CD4-positive, alpha-beta T cell (primary cell): ENCODE measurements at regions not wholly inside any gene's neighbourhood (a gene's known extent, or its start where the extent isn't known, plus 50 kb on each side); places are given as distances from the start of the nearest gene placed in this dataset.

Source experiments
- ATAC-seq: fragments of 200-7000 bp; cut with Tn5 transposase; one replicate; pipeline ENCODE4 v1.10.0; 2022; ENCODE audit warnings: mild to moderate bottlenecking; ENCODE audit not compliant: poor library complexity
- CTCF ChIA-PET: fragments of 350-600 bp; sonication (Branson Sonifier 250); formaldehyde crosslinking; loops from one replicate; lab custom pipeline; 2021; ENCODE audit warnings: antibody characterized with exemption, inconsistent platforms; lab: Charles Lee
- POLR2A ChIA-PET: fragments of 350-600 bp; sonication (Branson Sonifier 250); formaldehyde crosslinking; loops from one replicate; lab custom pipeline; 2021; ENCODE audit warnings: antibody characterized with exemption, inconsistent platforms; lab: Charles Lee
- DNase-seq, 14 experiments: peaks; one replicate each; pipeline ENCODE4 v3.0.0-alpha.2; 2013 to 2020; ENCODE audit warnings: mixed read lengths in 2 of 14
- H3K27ac ChIP-seq, 2 donors: one replicate each; pipeline versions ENCODE4 v1.5.1 to v1.7.0; 2013; ENCODE audit warnings: low read length in 2 of 2, low read depth in 1 of 2, mild to moderate bottlenecking in 1 of 2
- H3K27me3 ChIP-seq, 2 experiments: 1 replicate in 1 of 2; 2 replicates in 1 of 2; pipeline versions ENCODE4 v1.6.1 to v1.7.0; 2013; ENCODE audit warnings: low read length in 2 of 2, control low read depth in 1 of 2, mild to moderate bottlenecking in 1 of 2, moderate library complexity in 1 of 2; ENCODE audit not compliant: insufficient read depth in 2 of 2, control insufficient read depth in 1 of 2
- H3K36me3 ChIP-seq: one replicate; pipeline ENCODE4 v1.6.1; 2013; ENCODE audit warnings: low read length, control low read depth; ENCODE audit not compliant: insufficient read depth
- H3K4me1 ChIP-seq: one replicate; pipeline ENCODE4 v1.6.1; 2013; ENCODE audit warnings: low read length, control low read depth; ENCODE audit not compliant: insufficient read depth
- H3K4me3 ChIP-seq: one replicate; pipeline ENCODE4 v1.5.1; 2013; ENCODE audit warnings: mild to moderate bottlenecking, low read length, moderate library complexity
- H3K9me3 ChIP-seq, 2 experiments: 1 replicate in 1 of 2; 2 replicates in 1 of 2; pipeline versions ENCODE4 v1.6.1 to v1.7.0; 2013; ENCODE audit warnings: low read length in 2 of 2, mild to moderate bottlenecking in 2 of 2, control low read depth in 1 of 2, moderate library complexity in 1 of 2; ENCODE audit not compliant: control insufficient read depth in 1 of 2, insufficient read depth in 1 of 2
- H3K27ac Mint-ChIP-seq: one replicate; pipeline ENCODE4 v1.8.0; 2020; ENCODE audit warnings: mixed read lengths
- H3K27me3 Mint-ChIP-seq: one replicate; pipeline ENCODE4 v1.8.0; 2021; ENCODE audit warnings: mixed read lengths
- H3K36me3 Mint-ChIP-seq: one replicate; pipeline ENCODE4 v1.8.0; 2021; ENCODE audit warnings: low read depth, mixed read lengths
- H3K4me1 Mint-ChIP-seq: one replicate; pipeline ENCODE4 v1.8.0; 2021; ENCODE audit warnings: low read depth, mixed read lengths
- H3K4me3 Mint-ChIP-seq: one replicate; pipeline ENCODE4 v1.8.0; 2020; ENCODE audit warnings: mild to moderate bottlenecking, mixed read lengths
- H3K9me3 Mint-ChIP-seq: one replicate; pipeline ENCODE4 v1.8.0; 2020; ENCODE audit warnings: mixed read lengths
- CTCF ChIP-seq: fragments of 200-600 bp; IDR thresholded peaks from one replicate; pipeline ENCODE4 v1.8.0; 2022; ENCODE audit warnings: antibody characterized with exemption, mild to moderate bottlenecking
- intact Hi-C, 2 experiments: fragments of 100-400 bp; cut with DNase I in 1 of 2; cut with micrococcal nuclease in 1 of 2; formaldehyde crosslinking; loops; one replicate each; pipeline versions ENCODE4 v1.15.1 to v1.9.0; 2023 to 2025; cut with DNase I, micrococcal nuclease

DNA sequence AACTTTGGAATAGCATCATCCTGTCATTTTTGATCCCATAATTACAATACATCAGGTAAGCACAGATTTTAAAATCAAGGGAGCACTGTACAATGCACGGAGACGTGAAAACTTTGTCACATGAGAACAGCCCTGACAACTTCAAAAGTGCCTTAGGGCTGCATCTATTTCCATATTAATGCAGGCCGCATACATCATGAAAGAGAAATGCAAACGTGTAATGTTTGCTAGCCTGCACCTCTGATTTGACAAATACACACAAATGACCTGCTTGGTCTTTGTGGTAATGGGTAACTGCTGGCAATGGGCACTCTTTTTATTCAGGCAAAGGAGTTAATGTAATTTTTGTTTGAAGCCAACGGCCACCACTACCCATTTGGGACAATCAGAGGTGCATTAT lies 202.0 kb upstream of the EPHA4 start:
- no peaks in the 10 kb centered on the region for H3K9me3 Mint-ChIP-seq
- ChIA-PET CTCF (no interaction called here), POLR2A (no interaction called here)
- no peaks in the 10 kb centered on the region for H3K27me3 Mint-ChIP-seq
- intact Hi-C loops: no loop called here
- H3K9me3 ChIP-seq: no peaks in the 10 kb centered on the region
- TF ChIP-seq CTCF: no peak
- H3K27ac Mint-ChIP-seq: no peak overlapping the region
- DNase-seq (no peak), ATAC-seq (no peak)
- no peak overlapping the region for H3K4me3 Mint-ChIP-seq
- no peaks in the 10 kb centered on the region for H3K4me1 Mint-ChIP-seq
- H3K4me3 ChIP-seq: no peak overlapping the region
- H3K36me3 Mint-ChIP-seq: no peaks in the 10 kb centered on the region
- no peaks in the 10 kb centered on the region for H3K27me3 ChIP-seq
- H3K36me3 ChIP-seq: no peaks in the 10 kb centered on the region
- H3K27ac ChIP-seq: no peak overlapping the region
- no peaks in the 10 kb centered on the region for H3K4me1 ChIP-seq

DNA sequence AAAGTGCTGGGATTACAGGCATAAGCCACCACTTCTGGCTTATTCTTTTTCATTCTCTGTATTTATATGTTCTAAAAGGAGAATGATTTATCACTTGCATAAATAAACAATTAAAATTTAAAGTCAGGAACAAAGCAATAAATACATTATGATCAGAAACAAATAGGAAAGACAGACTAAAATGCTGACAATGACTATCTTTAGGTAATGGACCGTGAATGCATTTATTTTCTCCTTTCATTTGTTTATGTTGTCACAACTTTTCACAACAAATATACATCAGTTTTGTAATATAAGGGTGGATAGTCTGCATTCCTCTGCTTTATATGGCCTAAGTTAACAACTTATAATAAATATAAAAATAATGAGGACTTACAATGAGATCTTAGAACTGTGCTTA lies 199.2 kb upstream of the EPHA4 start:
- POLR2A ChIA-PET: no interaction called here
- no peaks in the 10 kb centered on the region for H3K36me3 Mint-ChIP-seq
- no peaks in the 10 kb centered on the region for H3K27me3 Mint-ChIP-seq
- no peak overlapping the region for H3K4me3 ChIP-seq
- no peaks in the 10 kb centered on the region for H3K36me3 ChIP-seq
- H3K4me1 ChIP-seq: no peaks in the 10 kb centered on the region
- CTCF ChIA-PET: no interaction called here
- DNase-seq (no peak), ATAC-seq (no peak)
- no peak overlapping the region for H3K27ac Mint-ChIP-seq
- H3K27me3 ChIP-seq: no peaks in the 10 kb centered on the region
- no peaks in the 10 kb centered on the region for H3K9me3 Mint-ChIP-seq
- TF ChIP-seq CTCF: no peak
- no peak overlapping the region for H3K27ac ChIP-seq
- intact Hi-C loops: no loop called here
- H3K9me3 ChIP-seq: no peaks in the 10 kb centered on the region
- H3K4me1 Mint-ChIP-seq: no peaks in the 10 kb centered on the region
- H3K4me3 Mint-ChIP-seq: no peak overlapping the region

DNA sequence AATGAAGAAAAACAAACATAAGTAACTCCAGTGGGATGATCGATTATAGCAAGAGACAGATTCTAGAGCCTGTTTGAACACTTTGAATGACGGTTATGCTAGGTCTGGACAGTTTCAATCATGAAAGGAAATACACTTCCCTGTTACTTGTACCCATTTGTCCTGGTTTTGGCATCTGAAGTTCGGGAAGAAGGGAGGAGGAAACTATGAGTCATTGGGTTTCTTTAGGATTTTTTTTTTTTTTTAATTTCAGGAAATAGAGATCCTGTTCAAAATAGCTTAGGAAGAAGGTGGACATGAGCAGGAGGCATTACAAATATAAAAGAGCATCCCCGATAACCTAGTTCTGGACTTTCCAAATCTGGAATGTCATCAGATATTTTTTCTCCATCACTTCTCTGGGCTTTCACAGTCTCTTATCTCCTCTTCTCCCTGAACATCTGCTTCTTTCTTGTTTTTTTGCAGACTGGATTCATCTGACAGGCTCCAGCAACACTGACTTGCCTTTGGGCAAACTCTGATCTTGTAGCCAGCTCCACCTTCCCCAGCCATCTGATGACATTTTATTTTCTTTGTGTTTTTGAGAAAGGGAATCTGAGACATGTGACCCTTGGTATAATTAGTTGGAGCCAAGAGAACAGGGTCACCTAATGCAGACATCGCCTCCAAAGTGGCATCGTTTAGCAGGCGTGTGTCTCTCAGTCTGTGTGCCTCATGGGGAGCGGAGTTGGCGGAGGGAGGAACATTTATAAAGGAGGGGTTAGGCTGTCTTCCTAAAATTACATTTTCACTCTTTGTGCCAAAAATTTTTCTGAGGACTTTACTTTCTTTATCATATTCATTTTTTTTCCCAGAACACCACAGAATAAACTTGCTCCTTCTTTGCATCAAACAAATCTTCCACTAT lies 195.3 kb upstream of the EPHA4 start:
- no peak overlapping the region for H3K4me3 ChIP-seq
- Mint-ChIP-seq H3K27ac (no peak overlapping the region), H3K27me3 (no peaks in the 10 kb centered on the region), H3K9me3 (no peaks in the 10 kb centered on the region), H3K4me3 (no peak overlapping the region), H3K36me3 (no peaks in the 10 kb centered on the region), H3K4me1 (no peaks in the 10 kb centered on the region)
- POLR2A ChIA-PET: no interaction called here
- H3K27me3 ChIP-seq: no peaks in the 10 kb centered on the region
- no peaks in the 10 kb centered on the region for H3K4me1 ChIP-seq
- ATAC-seq (no peak), DNase-seq (no peak)
- H3K36me3 ChIP-seq: no peaks in the 10 kb centered on the region
- intact Hi-C loops: no loop called here
- H3K9me3 ChIP-seq: no peaks in the 10 kb centered on the region
- CTCF ChIA-PET: interaction anchor here (0.7 kb wide), 1 partner anchor 318 kb away, joined by 3 read pairs; no protein-coding TSS in a partner anchor
- no peak overlapping the region for H3K27ac ChIP-seq
- no peak for TF ChIP-seq CTCF
